Bone marrow (tissue), 2 donors: ENCODE measurements at regions not wholly inside any gene's neighbourhood (a gene's known extent, or its start where the extent isn't known, plus 50 kb on each side); places are given as distances from the start of the nearest gene placed in this dataset.

Experiments
- DNase-seq, 2 donors: peaks; one replicate each; lab custom pipeline; 2025; lab: John Stamatoyannopoulos, UW

- DNase-seq = no peak
Observed at GRCh38 chr12:124726596-124727263, 136.9 kb downstream of the SCARB1 start.

DNA sequence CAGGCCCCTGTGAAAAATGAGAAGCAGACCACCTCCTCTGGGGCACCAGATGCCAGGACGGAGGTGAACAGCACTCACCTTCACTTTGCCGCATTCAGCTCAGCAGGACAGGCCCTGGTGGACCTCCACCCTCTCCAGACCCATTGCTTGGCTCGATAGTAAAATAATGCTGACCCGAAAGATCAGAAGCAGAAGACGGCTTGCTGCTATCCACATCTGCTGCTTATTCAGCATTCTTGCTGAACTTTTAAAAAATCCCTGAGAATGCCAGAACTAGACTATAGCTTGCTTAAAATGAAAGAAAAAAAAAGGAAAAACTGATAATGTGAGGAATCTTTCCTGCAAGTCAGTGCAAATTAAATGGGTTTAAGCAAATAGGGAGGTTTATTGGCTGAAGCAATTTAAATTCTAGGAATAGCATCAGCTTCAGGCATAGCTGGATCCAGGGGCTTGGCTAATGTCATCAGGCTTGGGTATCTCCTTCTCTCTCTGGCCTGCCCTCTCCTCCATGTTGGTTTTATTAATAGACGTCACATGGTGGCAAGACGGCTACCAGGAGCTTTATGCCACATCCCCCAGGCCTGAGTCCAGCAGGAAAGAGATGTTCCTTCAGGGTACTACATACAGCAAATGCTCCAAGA lies 137.9 kb downstream of the SCARB1 start:
- DNase-seq = no peak

- DNase-seq = no peak
Observed at GRCh38 chr12:124725099-124725498, 138.6 kb downstream of the SCARB1 start.

- DNase-seq = no peak
Observed at GRCh38 chr12:124722878-124723277, 140.8 kb downstream of the SCARB1 start.

GRCh38 chr12:124721501-124722162 lies 142.0 kb downstream of the SCARB1 start:
- DNase-seq = no peak

- DNase-seq = no peak
Observed at GRCh38 chr12:124720681-124721500, 142.8 kb downstream of the SCARB1 start.

GRCh38 chr12:124720004-124720680 lies 143.5 kb downstream of the SCARB1 start:
- DNase-seq = no peak

DNA sequence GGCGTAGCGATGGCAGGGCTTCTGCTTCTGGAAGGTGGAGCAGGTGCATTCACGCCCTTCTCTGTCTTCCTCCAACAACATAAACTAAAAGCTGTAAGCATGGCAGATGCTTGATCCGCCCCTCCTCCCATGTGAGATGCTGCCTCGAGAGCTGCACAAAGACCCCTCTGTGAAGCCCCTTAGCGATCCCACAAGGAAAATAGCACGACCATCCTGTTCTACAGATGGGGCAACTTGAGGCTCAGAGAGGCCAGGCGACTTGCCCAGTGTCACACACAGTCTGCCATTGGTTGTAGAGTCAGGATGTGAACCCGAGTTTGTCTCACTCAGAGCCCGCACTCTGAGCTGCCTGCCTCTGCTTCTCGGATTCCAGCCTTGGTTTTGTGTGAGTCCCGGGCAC lies 144.4 kb downstream of the SCARB1 start:
- no peak for DNase-seq

DNA sequence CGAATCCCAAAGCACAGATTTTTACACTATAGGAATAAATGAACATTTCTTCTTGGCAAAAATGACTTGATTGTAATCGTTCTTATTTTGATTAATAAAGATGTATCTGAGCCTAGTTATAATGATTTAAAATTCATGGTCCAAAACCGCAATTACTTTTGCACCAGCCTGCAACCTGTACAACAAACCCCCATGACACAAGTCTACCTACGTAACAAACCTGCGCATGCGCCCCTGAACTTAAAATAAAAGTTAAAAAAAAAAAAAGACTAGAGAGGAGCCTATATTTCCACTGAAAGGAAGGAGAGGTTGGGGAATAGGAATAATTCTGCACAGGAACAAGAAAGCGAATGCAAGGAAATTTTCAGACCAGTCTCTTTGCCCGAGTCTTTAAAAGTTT lies 145.2 kb downstream of the SCARB1 start:
- no peak for DNase-seq

DNA sequence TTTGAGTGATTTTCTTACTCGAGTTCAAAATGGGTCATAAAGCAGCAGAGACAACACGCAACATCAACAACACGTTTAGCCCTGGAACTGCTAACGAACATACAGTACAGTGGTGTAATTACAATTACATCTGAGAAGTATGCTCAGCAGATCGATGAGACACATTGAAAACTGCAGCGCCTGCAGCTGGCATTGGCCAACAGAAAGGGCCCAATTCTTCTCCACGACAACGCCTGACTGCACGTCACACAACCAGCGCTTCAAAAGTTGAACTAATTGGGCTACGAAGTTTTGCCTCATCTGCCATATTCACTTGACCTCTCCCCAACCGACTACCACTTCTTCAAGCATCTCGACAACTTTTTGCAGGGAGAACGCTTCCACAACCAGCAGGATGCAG lies 145.6 kb downstream of the SCARB1 start:
- no peak for DNase-seq

DNA sequence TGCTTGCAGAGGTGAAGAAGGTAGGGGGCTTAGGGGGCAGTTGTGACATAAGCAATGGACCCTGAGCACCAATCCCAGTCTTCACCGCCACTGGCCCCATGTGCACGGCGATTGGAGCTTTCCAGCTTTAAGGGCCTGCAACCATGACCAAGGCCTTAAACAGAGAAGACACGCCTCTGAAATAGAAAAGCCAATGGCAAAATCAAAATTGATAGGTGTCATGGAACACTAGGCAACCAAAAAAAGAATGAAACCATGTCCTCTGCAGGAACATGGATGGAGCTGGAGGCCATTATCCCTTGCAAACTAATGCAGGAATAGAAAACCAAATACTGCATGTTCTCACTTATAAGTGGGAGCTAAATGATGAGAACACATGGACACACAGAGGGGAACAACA lies 146.3 kb downstream of the SCARB1 start:
- no peak for DNase-seq

DNA sequence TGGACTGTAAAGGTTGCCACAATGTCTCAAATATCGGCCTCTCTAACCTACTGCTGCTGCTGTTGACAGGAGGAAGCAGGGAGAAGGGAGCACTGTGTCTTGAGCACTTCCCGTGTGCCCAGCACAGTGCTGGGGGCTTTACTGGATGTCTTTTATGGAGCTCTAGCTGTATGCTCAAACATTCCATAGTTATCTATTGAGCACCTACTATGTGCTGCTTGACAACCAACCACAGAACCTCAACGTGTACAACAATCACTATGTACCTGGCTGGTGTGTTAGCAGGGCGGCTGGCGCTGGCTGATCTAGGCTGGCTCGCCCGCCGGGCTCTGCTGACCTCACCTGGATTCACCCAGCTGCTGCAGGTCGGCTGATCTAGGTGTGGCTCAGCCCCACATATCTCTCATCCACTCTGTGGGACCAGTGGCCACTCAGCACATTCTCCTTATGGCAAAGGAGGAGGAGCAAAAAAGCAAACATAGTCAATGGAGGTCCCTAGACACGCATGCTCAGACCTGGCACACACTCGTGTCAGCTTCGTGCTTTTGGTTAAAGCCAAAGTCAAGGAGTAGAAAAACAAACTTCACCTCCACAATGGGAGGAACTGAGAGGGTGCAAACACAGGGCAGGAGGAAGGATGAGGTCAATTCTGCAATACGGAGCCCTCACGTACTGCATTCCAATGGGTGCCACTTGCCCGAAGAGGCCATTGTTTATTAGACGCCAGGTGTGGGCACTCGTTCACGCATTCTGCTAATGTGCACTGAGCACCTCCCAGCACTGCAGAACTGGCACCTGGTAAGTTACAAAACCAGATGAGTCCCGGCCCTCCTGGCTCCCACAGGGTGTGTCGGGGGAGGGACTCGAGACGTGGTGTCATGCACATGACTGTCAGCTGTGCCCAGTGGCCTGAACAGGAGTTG lies 147.2 kb downstream of the SCARB1 start:
- no peak for DNase-seq

- DNase-seq = no peak
Observed at GRCh38 chr12:124715121-124715990, 147.9 kb upstream of the NCOR2 start.

DNA sequence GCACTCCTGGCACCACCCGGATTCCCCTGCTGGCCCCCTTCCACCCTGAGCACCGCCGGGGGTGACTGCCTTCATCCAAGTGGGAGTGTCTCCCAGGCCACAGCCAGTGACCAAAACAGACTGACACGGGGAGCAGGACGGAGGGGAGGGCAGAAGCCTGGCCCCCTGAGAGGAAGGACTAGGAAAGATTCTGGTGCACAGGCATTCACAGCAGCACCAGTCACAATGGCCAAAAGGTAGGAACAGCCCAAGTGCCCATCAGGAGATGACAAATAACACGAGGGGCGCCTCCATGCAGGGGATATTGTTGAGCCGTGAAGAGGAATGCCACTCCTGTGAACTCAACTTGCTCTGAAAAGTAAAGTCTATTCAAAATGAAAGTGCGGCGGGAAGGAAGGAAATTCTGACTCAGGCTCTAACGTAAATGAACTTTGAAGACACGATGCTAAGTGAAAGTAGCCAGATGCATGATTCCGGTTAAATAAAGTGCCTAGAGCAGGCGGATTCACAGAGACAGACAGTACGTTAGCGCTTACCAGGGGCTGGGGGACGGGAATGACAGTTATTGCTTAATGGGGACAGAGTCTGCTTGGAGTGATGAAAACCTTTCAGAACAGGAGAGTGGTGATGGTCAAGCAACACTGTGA lies 146.1 kb upstream of the NCOR2 start:
- DNase-seq = peak; percentile 49 to 95

- no peak for DNase-seq
Observed at GRCh38 chr12:124713041-124713435, 145.6 kb upstream of the NCOR2 start.

DNA sequence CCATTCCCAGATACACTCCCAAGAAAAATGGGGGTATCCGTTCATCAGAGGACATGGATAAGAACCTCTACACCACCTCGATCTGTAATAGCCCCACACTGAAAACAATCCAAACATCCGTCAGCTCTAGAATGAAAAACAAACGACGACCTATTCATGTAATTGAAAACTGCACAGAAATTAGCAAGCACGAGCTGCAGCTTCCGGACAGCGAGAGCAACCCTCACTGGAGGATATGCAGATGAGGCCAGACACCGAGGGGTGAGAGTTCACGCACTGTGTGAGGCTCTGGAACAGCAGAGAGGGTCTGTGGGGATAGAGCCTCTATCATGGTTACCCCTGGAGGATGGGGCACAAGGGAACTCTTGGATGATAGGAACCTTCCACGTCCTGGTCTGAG lies 143.9 kb upstream of the NCOR2 start:
- no peak for DNase-seq

DNA sequence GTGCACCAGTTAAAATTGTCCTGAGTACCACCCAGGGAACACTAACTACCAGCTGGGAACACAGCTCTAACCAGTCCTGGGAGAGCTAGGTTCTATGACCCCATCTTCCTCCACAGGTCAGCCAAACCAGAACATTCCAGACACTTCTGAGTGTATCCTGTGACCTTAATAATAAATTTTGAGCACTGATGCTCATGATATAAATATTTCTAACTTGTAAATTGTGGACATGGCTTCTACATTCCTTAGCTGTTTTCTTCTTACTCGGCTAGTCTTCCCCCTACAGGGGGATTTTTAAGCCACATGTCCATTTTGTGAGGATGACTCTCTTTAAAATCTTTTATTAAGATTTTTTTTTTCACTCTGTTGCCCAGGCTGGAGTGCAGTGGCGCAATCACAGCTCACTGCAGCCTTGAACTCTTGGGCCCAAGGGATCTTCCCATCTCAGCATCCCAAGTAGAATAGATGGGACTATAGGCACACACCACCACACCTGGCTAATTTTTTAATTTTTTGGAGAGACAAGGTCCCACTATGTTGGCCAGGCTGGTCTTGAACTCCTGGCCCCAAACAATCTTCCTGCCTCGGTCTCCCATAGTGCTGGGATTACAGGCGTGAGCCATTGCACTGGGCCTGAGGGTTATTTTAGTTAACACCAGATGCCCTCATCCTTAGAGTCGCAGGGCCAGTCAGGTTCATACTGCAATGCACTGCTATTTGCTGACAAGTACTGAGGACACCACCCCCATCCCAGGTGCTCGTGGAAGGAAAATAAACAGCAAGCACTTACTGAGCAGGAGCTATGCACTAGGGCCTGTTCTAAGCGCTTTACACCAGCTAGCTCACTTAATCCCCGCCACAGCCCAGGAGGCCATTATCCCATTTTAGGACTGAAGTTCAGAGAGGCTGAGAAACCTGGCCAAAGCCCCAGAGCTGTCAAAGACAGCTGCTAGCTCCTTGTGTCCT lies 142.6 kb upstream of the NCOR2 start:
- DNase-seq = no peak

- no peak for DNase-seq
Observed at GRCh38 chr12:124707316-124707715, 139.9 kb upstream of the NCOR2 start.
